MCF 10A (cell line): ENCODE measurements at regions not wholly inside any gene's neighbourhood (a gene's known extent, or its start where the extent isn't known, plus 50 kb on each side); places are given as distances from the start of the nearest gene placed in this dataset.

ENCODE experiments used
- BruUV-seq: library from RNA; stranded (reverse); fragments of 400-500 nt; replicated peaks from 2 replicates; lab custom pipeline; 2021; lab: Mats Ljungman, UMichigan
- CTCF ChIA-PET: fragments of 300-600 bp; sonication (Branson Sonifier 250); formaldehyde crosslinking; extraction: SDS; loops from one replicate; lab custom pipeline; 2021; ENCODE audit warnings: antibody characterized with exemption, inconsistent platforms; lab: Yijun Ruan, JAX
- POLR2A ChIA-PET: fragments of 300-600, 350-650 bp; sonication (Branson Sonifier 250); formaldehyde crosslinking; extraction: SDS; loops from one replicate; lab custom pipeline; 2020; ENCODE audit warnings: antibody characterized with exemption, inconsistent platforms; lab: Yijun Ruan, JAX
- DNase-seq: peaks from one replicate; pipeline ENCODE4 v3.0.0-alpha.2; 2018; ENCODE audit not compliant: unreplicated experiment
- H3K27ac Mint-ChIP-seq: one replicate; pipeline ENCODE4 v1.8.0; 2022; ENCODE audit warnings: mild to moderate bottlenecking, low read depth, mixed read lengths; ENCODE audit not compliant: unreplicated experiment
- H3K27me3 Mint-ChIP-seq: one replicate; pipeline ENCODE4 v1.8.0; 2022; ENCODE audit warnings: mixed read lengths; ENCODE audit not compliant: insufficient read depth, unreplicated experiment
- H3K36me3 Mint-ChIP-seq: one replicate; pipeline ENCODE4 v1.8.0; 2022; ENCODE audit warnings: mild to moderate bottlenecking, moderate library complexity, mixed read lengths; ENCODE audit not compliant: insufficient read depth, unreplicated experiment
- H3K4me1 Mint-ChIP-seq: one replicate; pipeline ENCODE4 v1.8.0; 2022; ENCODE audit warnings: mixed read lengths; ENCODE audit not compliant: insufficient read depth, unreplicated experiment
- H3K4me3 Mint-ChIP-seq: one replicate; pipeline ENCODE4 v1.8.0; 2022; ENCODE audit warnings: mild to moderate bottlenecking, moderate library complexity, mixed read lengths; ENCODE audit not compliant: unreplicated experiment
- H3K9me3 Mint-ChIP-seq: one replicate; pipeline ENCODE4 v1.8.0; 2022; ENCODE audit warnings: mixed read lengths; ENCODE audit not compliant: unreplicated experiment
- intact Hi-C: fragments of 100-400 bp; cut with micrococcal nuclease; formaldehyde crosslinking; loops from 2 replicates; pipeline ENCODE4 v1.14.1; 2022
- TF ChIP-seq, protein P1 (sequence below): fragments of 200-600 bp; IDR thresholded peaks from one replicate; pipeline ENCODE4 v1.8.0; 2022; ENCODE audit warnings: antibody characterized with exemption, mild to moderate bottlenecking; ENCODE audit not compliant: unreplicated experiment

DNA sequence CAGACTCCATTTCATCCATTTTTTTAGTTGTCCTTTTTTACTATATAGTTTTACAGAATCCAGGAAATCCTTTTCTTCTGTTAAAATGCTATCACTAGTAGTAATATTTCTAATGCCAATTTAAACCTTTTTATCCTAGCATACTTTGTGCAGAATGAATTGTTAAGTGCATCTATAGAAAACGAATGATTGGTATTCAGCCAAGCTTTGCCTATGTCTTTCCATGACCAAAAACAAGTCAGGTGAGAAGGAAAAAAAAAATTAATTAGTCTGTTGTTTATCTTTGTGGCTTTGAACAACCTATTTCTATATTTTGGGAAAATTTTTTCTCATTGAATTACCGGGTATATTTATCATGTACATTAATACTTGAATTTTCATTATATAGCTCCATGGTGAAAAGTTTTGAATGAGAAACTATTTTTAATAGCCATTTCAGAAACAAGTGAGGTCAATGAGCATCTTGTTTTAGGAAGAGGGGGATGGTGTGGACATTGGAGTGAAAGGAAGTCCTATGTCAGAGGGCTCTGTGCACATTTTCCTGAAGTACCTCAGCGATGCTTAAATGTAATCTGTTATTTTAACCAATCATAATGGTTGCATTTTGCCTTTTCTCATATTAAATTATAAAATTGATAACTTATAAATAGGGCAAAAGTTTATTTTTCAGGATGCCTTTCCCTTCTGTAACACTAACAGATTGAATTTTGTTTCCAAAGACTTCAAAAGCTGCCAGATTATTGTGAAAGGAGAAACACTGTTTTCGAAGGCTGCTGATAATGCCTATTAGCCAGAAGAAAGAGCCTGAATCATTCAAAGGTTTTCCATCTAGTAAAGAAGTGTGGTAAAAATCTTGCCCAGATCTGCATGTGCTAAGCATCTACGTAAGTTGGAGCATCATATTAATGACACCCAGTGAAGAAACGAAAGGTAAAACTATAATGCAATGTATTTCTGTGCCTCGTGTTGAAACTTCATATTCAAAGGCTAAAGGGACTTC lies 73.8 kb upstream of the S1PR1 start:
- no peak overlapping the region for H3K4me3 Mint-ChIP-seq
- H3K27me3 Mint-ChIP-seq, result no peaks in the 10 kb centered on the region
- no peaks in the 10 kb centered on the region for H3K4me1 Mint-ChIP-seq
- no peaks in the 10 kb centered on the region for H3K9me3 Mint-ChIP-seq
- H3K36me3 Mint-ChIP-seq, result no peaks in the 10 kb centered on the region
- BruUV-seq, result no TSS peak
- ChIA-PET CTCF (interaction anchor here (0.6 to 1.1 kb wide), 2 partner anchors 72 to 699 kb away, joined by 3 to 4 read pairs; no protein-coding TSS in a partner anchor), POLR2A (no interaction called here)
- intact Hi-C loops, result no loop called here
- no peak for DNase-seq
- TF ChIP-seq, protein P1, sequence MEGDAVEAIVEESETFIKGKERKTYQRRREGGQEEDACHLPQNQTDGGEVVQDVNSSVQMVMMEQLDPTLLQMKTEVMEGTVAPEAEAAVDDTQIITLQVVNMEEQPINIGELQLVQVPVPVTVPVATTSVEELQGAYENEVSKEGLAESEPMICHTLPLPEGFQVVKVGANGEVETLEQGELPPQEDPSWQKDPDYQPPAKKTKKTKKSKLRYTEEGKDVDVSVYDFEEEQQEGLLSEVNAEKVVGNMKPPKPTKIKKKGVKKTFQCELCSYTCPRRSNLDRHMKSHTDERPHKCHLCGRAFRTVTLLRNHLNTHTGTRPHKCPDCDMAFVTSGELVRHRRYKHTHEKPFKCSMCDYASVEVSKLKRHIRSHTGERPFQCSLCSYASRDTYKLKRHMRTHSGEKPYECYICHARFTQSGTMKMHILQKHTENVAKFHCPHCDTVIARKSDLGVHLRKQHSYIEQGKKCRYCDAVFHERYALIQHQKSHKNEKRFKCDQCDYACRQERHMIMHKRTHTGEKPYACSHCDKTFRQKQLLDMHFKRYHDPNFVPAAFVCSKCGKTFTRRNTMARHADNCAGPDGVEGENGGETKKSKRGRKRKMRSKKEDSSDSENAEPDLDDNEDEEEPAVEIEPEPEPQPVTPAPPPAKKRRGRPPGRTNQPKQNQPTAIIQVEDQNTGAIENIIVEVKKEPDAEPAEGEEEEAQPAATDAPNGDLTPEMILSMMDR, result no peak
- H3K27ac Mint-ChIP-seq, result no peak overlapping the region

DNA sequence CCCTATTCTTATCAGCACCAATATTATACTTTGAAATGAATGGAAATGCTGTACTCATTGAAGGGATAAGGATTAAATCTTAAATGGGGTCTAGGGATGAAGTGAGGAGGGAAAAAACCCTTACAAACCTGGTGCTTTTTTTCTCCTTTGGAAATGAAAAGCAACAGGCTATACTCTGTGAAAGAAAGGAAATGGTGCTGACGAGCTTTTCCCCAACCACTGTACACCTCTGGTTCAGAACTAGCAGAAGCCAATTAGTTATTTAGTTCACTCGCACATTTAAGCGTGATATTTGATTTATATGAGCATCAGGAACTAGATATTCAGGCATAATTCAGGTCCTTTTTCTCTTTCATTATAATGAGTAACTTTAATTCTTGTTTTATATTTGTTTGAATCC lies 74.5 kb upstream of the S1PR1 start:
- ChIA-PET POLR2A (interaction anchor here (0.7 kb wide), 1 partner anchor 223 kb away, joined by 3 read pairs; no protein-coding TSS in a partner anchor), CTCF (interaction anchor here (1.1 kb wide), 1 partner anchor 72 kb away, joined by 4 read pairs; no protein-coding TSS in a partner anchor)
- H3K27ac Mint-ChIP-seq, result no peak overlapping the region
- no peaks in the 10 kb centered on the region for H3K9me3 Mint-ChIP-seq
- no peaks in the 10 kb centered on the region for H3K27me3 Mint-ChIP-seq
- no peaks in the 10 kb centered on the region for H3K4me1 Mint-ChIP-seq
- no TSS peak for BruUV-seq
- intact Hi-C loops, result no loop called here
- no peaks in the 10 kb centered on the region for H3K36me3 Mint-ChIP-seq
- DNase-seq, result no peak
- no peak overlapping the region for H3K4me3 Mint-ChIP-seq
- TF ChIP-seq, protein P1, result no peak

DNA sequence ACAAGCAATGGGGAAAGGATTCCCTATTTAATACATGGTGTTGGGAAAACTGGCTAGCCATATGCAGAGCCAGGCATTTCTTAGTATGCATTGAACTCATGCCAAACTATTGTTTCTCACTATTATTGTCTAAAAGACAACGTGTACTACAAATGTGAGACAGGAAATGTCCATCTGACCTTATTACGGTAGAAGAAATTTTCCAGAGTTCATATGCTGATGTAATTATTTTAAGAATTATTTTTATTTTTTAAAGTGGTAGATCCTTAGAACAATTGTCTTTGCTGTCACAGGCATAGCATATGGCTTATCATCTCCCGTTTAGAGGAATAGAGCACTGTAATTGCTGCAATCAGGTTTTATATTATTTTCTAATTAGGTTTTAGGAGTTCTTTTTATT lies 75.2 kb upstream of the S1PR1 start:
- Mint-ChIP-seq H3K36me3 (no peaks in the 10 kb centered on the region), H3K27ac (no peak overlapping the region), H3K4me1 (no peaks in the 10 kb centered on the region), H3K9me3 (no peaks in the 10 kb centered on the region), H3K4me3 (no peak overlapping the region), H3K27me3 (no peaks in the 10 kb centered on the region)
- BruUV-seq, result no TSS peak
- POLR2A ChIA-PET, result interaction anchor here (0.7 kb wide), 1 partner anchor 223 kb away, joined by 3 read pairs; no protein-coding TSS in a partner anchor
- no peak for DNase-seq
- intact Hi-C loops, result no loop called here
- CTCF ChIA-PET, result no interaction called here
- TF ChIP-seq, protein P1, result no peak

DNA sequence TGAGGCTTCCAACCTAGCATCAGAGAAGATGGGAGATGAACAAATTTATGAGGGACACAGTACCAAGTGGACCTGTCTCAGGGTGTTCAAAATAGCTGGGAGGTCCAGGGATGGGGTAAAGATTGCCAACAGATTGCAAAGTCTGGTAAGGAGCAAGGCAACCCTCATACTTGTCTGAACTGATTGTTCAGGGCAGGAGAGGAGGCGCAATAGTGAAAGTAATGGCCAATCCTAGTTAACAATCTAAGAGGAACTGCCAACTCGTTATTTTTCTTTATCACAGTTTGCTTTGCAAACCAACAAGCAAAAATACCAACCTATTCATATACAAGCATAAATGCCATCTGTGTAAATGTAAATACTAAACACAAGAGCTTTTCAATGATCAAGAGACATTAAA lies 78.4 kb upstream of the S1PR1 start:
- Mint-ChIP-seq H3K27ac (no peak overlapping the region), H3K4me3 (no peak overlapping the region), H3K36me3 (no peaks in the 10 kb centered on the region), H3K27me3 (no peaks in the 10 kb centered on the region), H3K4me1 (no peaks in the 10 kb centered on the region), H3K9me3 (no peaks in the 10 kb centered on the region)
- intact Hi-C loops, result no loop called here
- ChIA-PET POLR2A (no interaction called here), CTCF (interaction anchor here (0.5 kb wide), 1 partner anchor 200 kb away, joined by 3 read pairs; no protein-coding TSS in a partner anchor)
- TF ChIP-seq, protein P1, result no peak
- no TSS peak for BruUV-seq
- DNase-seq, result no peak
